Fibroblast of mammary gland (primary cell): ENCODE measurements at regions not wholly inside any gene's neighbourhood (a gene's known extent, or its start where the extent isn't known, plus 50 kb on each side); places are given as distances from the start of the nearest gene placed in this dataset.

Source experiments
- DNase-seq: peaks from one replicate; pipeline ENCODE4 v3.0.0-alpha.2; 2010; ENCODE audit warnings: low read depth
- H3K4me3 ChIP-seq: 2 replicates; pipeline ENCODE4 v1.5.1; 2011; ENCODE audit warnings: low read depth, mild to moderate bottlenecking, low read length, moderate library complexity; ENCODE audit not compliant: control insufficient read depth
- CTCF ChIP-seq: conservative IDR thresholded peaks from 2 replicates; pipeline ENCODE4 v1.5.1; 2011; ENCODE audit warnings: low read depth, low read length, inconsistent platforms; ENCODE audit not compliant: control insufficient read depth, insufficient read depth

- no peak for TF ChIP-seq CTCF
These were observed 484.6 kb downstream of the ANKRD50 start for GRCh38 chr4:124227981-124228380.

GRCh38 chr4:124230268-124230667 is 482.3 kb downstream of the ANKRD50 start:
- TF ChIP-seq CTCF, result no peak
- no peak for DNase-seq

More at GRCh38 chr4:124227981-124228380, 484.6 kb downstream of the ANKRD50 start:
- no peak for DNase-seq
- H3K4me3 ChIP-seq, result no peak overlapping the region

GRCh38 chr4:124234771-124235170 is 477.8 kb downstream of the ANKRD50 start:
- no peak overlapping the region for H3K4me3 ChIP-seq
- no peak for DNase-seq
- TF ChIP-seq CTCF, result no peak

More at GRCh38 chr4:124230268-124230667, 482.3 kb downstream of the ANKRD50 start:
- no peak overlapping the region for H3K4me3 ChIP-seq

GRCh38 chr4:124243671-124244366 is 468.7 kb downstream of the ANKRD50 start:
- no peak for DNase-seq
- H3K4me3 ChIP-seq, result no peak overlapping the region
- no peak for TF ChIP-seq CTCF

GRCh38 chr4:124253080-124253479 is 459.5 kb downstream of the ANKRD50 start:
- no peak for TF ChIP-seq CTCF
- no peak for DNase-seq
- no peak overlapping the region for H3K4me3 ChIP-seq

GRCh38 chr4:124262211-124263179 is 450.0 kb downstream of the ANKRD50 start:
- TF ChIP-seq CTCF, result peak; percentile 96
- DNase-seq, result peak; percentile 91

More at GRCh38 chr4:124262211-124263179, 450.0 kb downstream of the ANKRD50 start:
- no peak overlapping the region for H3K4me3 ChIP-seq
